Heart left ventricle (tissue), 16 donors: ENCODE measurements at regions not wholly inside any gene's neighbourhood (a gene's known extent, or its start where the extent isn't known, plus 50 kb on each side); places are given as distances from the start of the nearest gene placed in this dataset.
A peak's percentile ranks its signal among the peaks of the same experiment; 100 is the strongest.

Experiments used
- ATAC-seq, 4 donors: fragments of 200-7000 bp; cut with Tn5 transposase; one replicate each; pipeline ENCODE4 v1.9.1; 2020 to 2022; ENCODE audit warnings: moderate library complexity in 4 of 4, mild to moderate bottlenecking in 3 of 4, moderate number of reproducible peaks in 1 of 4
- DNase-seq, 5 donors: peaks; one replicate each; pipeline ENCODE4 v3.0.0-alpha.2; 2020
- H3K27ac ChIP-seq, 12 donors: fragments of 200-600 bp; sonication (generic) in 4 of 12; one replicate each; pipeline versions ENCODE4 v1.5.0 to v1.8.0; 2016 to 2022; ENCODE audit warnings: mild to moderate bottlenecking in 2 of 12
- H3K27me3 ChIP-seq, 9 donors: fragments of 200-600 bp; sonication (generic) in 2 of 9; one replicate each; pipeline versions ENCODE4 v1.5.1 to v1.8.0; 2016 to 2022; ENCODE audit warnings: mild to moderate bottlenecking in 3 of 9
- H3K36me3 ChIP-seq, 9 donors: fragments of 200-600 bp; sonication (generic) in 2 of 9; one replicate each; pipeline versions ENCODE4 v1.5.0 to v1.8.0; 2018 to 2022; ENCODE audit warnings: mild to moderate bottlenecking in 2 of 9
- H3K4me1 ChIP-seq, 12 donors: fragments of 200-600 bp; sonication (generic) in 4 of 12; one replicate each; pipeline versions ENCODE4 v1.5.0 to v1.8.0; 2016 to 2022; ENCODE audit warnings: mild to moderate bottlenecking in 3 of 12
- H3K4me3 ChIP-seq, 12 donors: fragments of 200-600 bp; sonication (generic) in 4 of 12; one replicate each; pipeline versions ENCODE4 v1.5.0 to v1.8.0; 2017 to 2022; ENCODE audit warnings: mild to moderate bottlenecking in 9 of 12, moderate library complexity in 4 of 12
- H3K9me3 ChIP-seq, 12 donors: fragments of 200-600 bp; sonication (generic) in 4 of 12; one replicate each; pipeline versions ENCODE4 v1.5.0 to v1.8.0; 2016 to 2022; ENCODE audit warnings: mild to moderate bottlenecking in 1 of 12
- CTCF ChIP-seq, 12 donors: fragments of 200-600 bp; sonication (generic) in 4 of 12; IDR thresholded peaks; one replicate each; pipeline versions ENCODE4 v1.5.0 to v1.8.0; 2018 to 2022; ENCODE audit warnings: antibody characterized with exemption in 12 of 12, mild to moderate bottlenecking in 5 of 12
- POLR2A ChIP-seq, 2 donors: fragments of 450-650 bp; IDR thresholded peaks; one replicate each; pipeline ENCODE4 v1.6.1; 2017; ENCODE audit warnings: antibody characterized with exemption in 2 of 2, mild to moderate bottlenecking in 2 of 2, moderate library complexity in 2 of 2
- WGBS, 4 donors: extraction: QIAGEN DNeasy Blood & Tissue Kit in 2 of 4; methylation state at CpG; one replicate each; pipeline versions ENCODE4 v1.1.5 to v1.1.7; 2013 to 2018; 5-methylcytosine and 5-hydroxymethylcytosine counted together
- intact Hi-C, 10 donors: fragments of 100-400 bp; cut with DNase I; formaldehyde crosslinking; loops; one replicate each; pipeline versions ENCODE4 v1.11.1 to v1.14.2; 2022
- donor health status: ischemic (EF 13 %, LVEDD 7.1; RV severe dilation, severe dysfunction).
- donor health status: healthy with polysubstance abuse.
- donor health status: DM: no; HTN: yes; CAD: no.
- donor health status: DM: no; HTN: no; CAD: no.
- donor health status: ischemic (EF 25% LVEDD 6.9; RV normal size, moderate dysfunction).
- donor health status: ischemic (EF 25% LVEDD 5.7; RV mildly dilated, moderate dysfunction).
- donor health status: healthy.
- donor health status: DM: yes; HTN: yes; CAD: no.
- donor health status: ischemic (EF 35%, LVEDD 5.7; RV mildly dilated, moderate dysfunction).
- donor health status: nonischemic (EF 11% LVEDD 7.7; RV severe dilation, severe dysfunction).
- donor health status: DM: yes; HTN: yes; CAD: no.
- donor health status: PGD.
- donor health status: ischemic (EF 29% LVEDD 5.4; RV normal size, mild dysfunction).
- donor health status: nonischemic (EF 23%, LVEDD 6.1; RV moderate dilation, normal function).

GRCh38 chr1:192238421-192238820 lies 78.4 kb upstream of the RGS21 start:
- no peaks in the 10 kb centered on the region for H3K4me1 ChIP-seq
- DNase-seq = no peak
- 79 to 88% (median 82%) methylated on average over 2 of the region's 2 CpGs for WGBS, 4 donors

GRCh38 chr1:192243721-192244120 lies 73.1 kb upstream of the RGS21 start:
- Histone ChIP-seq H3K36me3 (no peaks in the 10 kb centered on the region), H3K4me3 (no peak overlapping the region), H3K27me3 (no peaks in the 10 kb centered on the region), H3K27ac (no peak overlapping the region), H3K9me3 (peaks cover 0 to 45% (median 13%) of the 10 kb centered on the region in 12 donors), H3K4me1 (no peaks in the 10 kb centered on the region)
- 51 to 60% (median 57%) methylated on average over 1 of the region's 1 CpG for WGBS, 4 donors
- DNase-seq = no peak
- TF ChIP-seq CTCF (IDR thresholded peaks at IDR 0.05) = no peak
- no peak for TF ChIP-seq POLR2A (IDR thresholded peaks at IDR 0.05)
- no peak for ATAC-seq
- intact Hi-C loops = no loop called here

More at GRCh38 chr1:192238421-192238820, 78.4 kb upstream of the RGS21 start:
- Histone ChIP-seq H3K4me3 (no peak overlapping the region), H3K36me3 (no peaks in the 10 kb centered on the region), H3K9me3 (peaks cover 0 to 13% (median 5%) of the 10 kb centered on the region in 12 donors), H3K27ac (no peak overlapping the region), H3K27me3 (no peaks in the 10 kb centered on the region)
- intact Hi-C loops = no loop called here
- no peak for TF ChIP-seq POLR2A (IDR thresholded peaks at IDR 0.05)
- no peak for TF ChIP-seq CTCF (IDR thresholded peaks at IDR 0.05)
- ATAC-seq = no peak

- DNase-seq = peak in 2 of 5 donors; percentile 10 to 23
Observed at GRCh38 chr1:192251735-192252134, 65.1 kb upstream of the RGS21 start.

GRCh38 chr1:192252776-192253175 lies 64.0 kb upstream of the RGS21 start:
- no peak for DNase-seq
- H3K27me3 ChIP-seq = no peaks in the 10 kb centered on the region
- no peak overlapping the region for H3K27ac ChIP-seq
- WGBS, 4 donors = 91 to 94% (median 92%) methylated on average over 3 of the region's 3 CpGs
- no peaks in the 10 kb centered on the region for H3K4me1 ChIP-seq
- no peak overlapping the region for H3K4me3 ChIP-seq
- H3K9me3 ChIP-seq = peaks cover 0 to 29% (median 6%) of the 10 kb centered on the region in 12 donors
- H3K36me3 ChIP-seq = no peaks in the 10 kb centered on the region
- intact Hi-C loops = no loop called here
- TF ChIP-seq POLR2A (IDR thresholded peaks at IDR 0.05) (no peak), CTCF (IDR thresholded peaks at IDR 0.05) (no peak)
- no peak for ATAC-seq

More at GRCh38 chr1:192251735-192252134, 65.1 kb upstream of the RGS21 start:
- intact Hi-C loops = no loop called here
- H3K4me1 ChIP-seq = no peaks in the 10 kb centered on the region
- WGBS, 4 donors = 70 to 92% (median 76%) methylated on average over 1 to 2 of the region's 2 CpGs
- no peak for ATAC-seq
- peaks cover 0 to 29% (median 6%) of the 10 kb centered on the region in 12 donors for H3K9me3 ChIP-seq
- TF ChIP-seq POLR2A (IDR thresholded peaks at IDR 0.05) (no peak), CTCF (IDR thresholded peaks at IDR 0.05) (no peak)
- H3K27ac ChIP-seq = no peak overlapping the region
- no peak overlapping the region for H3K4me3 ChIP-seq
- H3K27me3 ChIP-seq = no peaks in the 10 kb centered on the region
- no peaks in the 10 kb centered on the region for H3K36me3 ChIP-seq
